GM23338 (cell line): ENCODE measurements at regions not wholly inside any gene's neighbourhood (a gene's known extent, or its start where the extent isn't known, plus 50 kb on each side); places are given as distances from the start of the nearest gene placed in this dataset.

ENCODE experiments used
- ATAC-seq: fragments of 200-7000 bp; cut with Tn5 transposase; 3 replicates; pipeline ENCODE4 v1.9.1; 2020
- DNase-seq: peaks from one replicate; pipeline ENCODE4 v3.0.0-alpha.2; 2015; ENCODE audit warnings: low spot score
- H2AFZ ChIP-seq: fragments of 200-600 bp; sonication (generic); 2 replicates; pipeline ENCODE4 v1.8.0; 2016; ENCODE audit warnings: antibody characterized with exemption, mild to moderate bottlenecking, moderate library complexity
- H3F3A ChIP-seq: fragments of 200-600 bp; sonication (generic); replicated peaks from 2 replicates; pipeline ENCODE4 v1.8.0; 2017; ENCODE audit warnings: antibody characterized with exemption, mixed run types, low read depth
- H3K27ac ChIP-seq: fragments of 200-600 bp; sonication (generic); 2 replicates; pipeline ENCODE4 v1.6.1; 2016; ENCODE audit warnings: low read depth
- H3K27me3 ChIP-seq: fragments of 200-600 bp; sonication (generic); 2 replicates; pipeline ENCODE4 v1.8.0; 2016; ENCODE audit warnings: mild to moderate bottlenecking, mixed run types, moderate library complexity; ENCODE audit not compliant: insufficient read depth
- H3K36me3 ChIP-seq: fragments of 200-600 bp; sonication (generic); 2 replicates; pipeline ENCODE4 v1.8.0; 2016; ENCODE audit warnings: mild to moderate bottlenecking; ENCODE audit not compliant: insufficient read depth
- H3K4me1 ChIP-seq: fragments of 200-600 bp; sonication (generic); 2 replicates; pipeline ENCODE4 v1.8.0; 2016; ENCODE audit warnings: mild to moderate bottlenecking, moderate library complexity; ENCODE audit not compliant: insufficient read depth
- H3K4me2 ChIP-seq: fragments of 200-600 bp; sonication (generic); 2 replicates; pipeline ENCODE4 v1.7.1; 2017; ENCODE audit warnings: mixed run types
- H3K4me3 ChIP-seq: fragments of 200-600 bp; sonication (generic); 2 replicates; pipeline ENCODE4 v1.6.1; 2016; ENCODE audit warnings: mixed run types
- H3K79me2 ChIP-seq: fragments of 200-600 bp; sonication (generic); replicated peaks from 2 replicates; pipeline ENCODE4 v1.8.0; 2017; ENCODE audit warnings: mild to moderate bottlenecking; ENCODE audit not compliant: insufficient read depth
- H3K9me2 ChIP-seq: fragments of 200-600 bp; sonication (generic); 2 replicates; pipeline ENCODE4 v1.8.0; 2017; ENCODE audit not compliant: insufficient read depth
- H4K20me1 ChIP-seq: fragments of 200-600 bp; sonication (generic); replicated peaks from 2 replicates; pipeline ENCODE4 v1.8.0; 2017; ENCODE audit warnings: mild to moderate bottlenecking; ENCODE audit not compliant: insufficient read depth
- H3K27ac Mint-ChIP-seq: 2 replicates; pipeline ENCODE4 v1.8.0; 2020; ENCODE audit warnings: inconsistent platforms, mild to moderate bottlenecking, moderate library complexity, mixed read lengths
- H3K27me3 Mint-ChIP-seq: 3 replicates; pipeline ENCODE4 v1.8.0; 2022; ENCODE audit warnings: low read depth, mild to moderate bottlenecking, moderate library complexity, mixed read lengths, inconsistent platforms; ENCODE audit not compliant: insufficient read depth, poor library complexity
- H3K36me3 Mint-ChIP-seq: 3 replicates; pipeline ENCODE4 v1.8.0; 2021; ENCODE audit warnings: low read depth, mild to moderate bottlenecking, inconsistent platforms, moderate library complexity, mixed read lengths
- H3K4me1 Mint-ChIP-seq: 3 replicates; pipeline ENCODE4 v1.8.0; 2020; ENCODE audit warnings: mild to moderate bottlenecking, inconsistent platforms, mixed read lengths
- H3K4me3 Mint-ChIP-seq: 3 replicates; pipeline ENCODE4 v1.8.0; 2021; ENCODE audit warnings: moderate library complexity, mild to moderate bottlenecking, inconsistent platforms, mixed read lengths
- H3K9me3 Mint-ChIP-seq: 3 replicates; pipeline ENCODE4 v1.8.0; 2020; ENCODE audit warnings: moderate library complexity, mild to moderate bottlenecking, inconsistent platforms, mixed read lengths
- CREB1 ChIP-seq: fragments of 250-450 bp; sonication (Bioruptor Pico); IDR thresholded peaks from 2 replicates; pipeline ENCODE4 v1.5.0; 2020; ENCODE audit warnings: low read depth, mild to moderate bottlenecking, moderate library complexity
- CTCF ChIP-seq, 2 experiments: fragments of 200-600 bp in 1 of 2; sonication (generic) in 1 of 2; conservative IDR thresholded peaks; 2 replicates each; pipeline versions ENCODE4 v1.5.1 to v1.6.1; 2016 to 2017; ENCODE audit warnings: antibody characterized with exemption in 2 of 2, low read depth in 2 of 2, mild to moderate bottlenecking in 2 of 2, moderate library complexity in 1 of 2
- JUNB ChIP-seq: IDR thresholded peaks from one replicate; pipeline ENCODE4 v1.6.1; 2016; ENCODE audit warnings: antibody characterized with exemption; ENCODE audit not compliant: unreplicated experiment
- NANOG ChIP-seq: IDR thresholded peaks from 2 replicates; pipeline ENCODE4 v1.6.1; 2016; ENCODE audit warnings: antibody characterized with exemption, borderline replicate concordance
- REST ChIP-seq: IDR thresholded peaks from one replicate; pipeline ENCODE4 v1.6.1; 2018; ENCODE audit warnings: antibody characterized with exemption; ENCODE audit not compliant: unreplicated experiment
- ZNF331 ChIP-seq: fragments of 250-450 bp; sonication (Bioruptor Pico); IDR thresholded peaks from 2 replicates; pipeline ENCODE4 v1.5.0; 2020; ENCODE audit warnings: low read depth, mild to moderate bottlenecking, moderate library complexity
- TF ChIP-seq, protein P1 (sequence below): fragments of 250-450 bp; sonication (Bioruptor Pico); IDR thresholded peaks from 2 replicates; pipeline ENCODE4 v1.5.0; 2020; ENCODE audit warnings: mild to moderate bottlenecking, moderate library complexity
- TF ChIP-seq, protein P2 (sequence below): IDR thresholded peaks from 2 replicates; pipeline ENCODE4 v1.6.1; 2016; ENCODE audit warnings: antibody characterized with exemption

GRCh38 chr9:27991221-27991620 is 417.9 kb upstream of the C9orf72 start (continued):
- TF ChIP-seq, protein P1, sequence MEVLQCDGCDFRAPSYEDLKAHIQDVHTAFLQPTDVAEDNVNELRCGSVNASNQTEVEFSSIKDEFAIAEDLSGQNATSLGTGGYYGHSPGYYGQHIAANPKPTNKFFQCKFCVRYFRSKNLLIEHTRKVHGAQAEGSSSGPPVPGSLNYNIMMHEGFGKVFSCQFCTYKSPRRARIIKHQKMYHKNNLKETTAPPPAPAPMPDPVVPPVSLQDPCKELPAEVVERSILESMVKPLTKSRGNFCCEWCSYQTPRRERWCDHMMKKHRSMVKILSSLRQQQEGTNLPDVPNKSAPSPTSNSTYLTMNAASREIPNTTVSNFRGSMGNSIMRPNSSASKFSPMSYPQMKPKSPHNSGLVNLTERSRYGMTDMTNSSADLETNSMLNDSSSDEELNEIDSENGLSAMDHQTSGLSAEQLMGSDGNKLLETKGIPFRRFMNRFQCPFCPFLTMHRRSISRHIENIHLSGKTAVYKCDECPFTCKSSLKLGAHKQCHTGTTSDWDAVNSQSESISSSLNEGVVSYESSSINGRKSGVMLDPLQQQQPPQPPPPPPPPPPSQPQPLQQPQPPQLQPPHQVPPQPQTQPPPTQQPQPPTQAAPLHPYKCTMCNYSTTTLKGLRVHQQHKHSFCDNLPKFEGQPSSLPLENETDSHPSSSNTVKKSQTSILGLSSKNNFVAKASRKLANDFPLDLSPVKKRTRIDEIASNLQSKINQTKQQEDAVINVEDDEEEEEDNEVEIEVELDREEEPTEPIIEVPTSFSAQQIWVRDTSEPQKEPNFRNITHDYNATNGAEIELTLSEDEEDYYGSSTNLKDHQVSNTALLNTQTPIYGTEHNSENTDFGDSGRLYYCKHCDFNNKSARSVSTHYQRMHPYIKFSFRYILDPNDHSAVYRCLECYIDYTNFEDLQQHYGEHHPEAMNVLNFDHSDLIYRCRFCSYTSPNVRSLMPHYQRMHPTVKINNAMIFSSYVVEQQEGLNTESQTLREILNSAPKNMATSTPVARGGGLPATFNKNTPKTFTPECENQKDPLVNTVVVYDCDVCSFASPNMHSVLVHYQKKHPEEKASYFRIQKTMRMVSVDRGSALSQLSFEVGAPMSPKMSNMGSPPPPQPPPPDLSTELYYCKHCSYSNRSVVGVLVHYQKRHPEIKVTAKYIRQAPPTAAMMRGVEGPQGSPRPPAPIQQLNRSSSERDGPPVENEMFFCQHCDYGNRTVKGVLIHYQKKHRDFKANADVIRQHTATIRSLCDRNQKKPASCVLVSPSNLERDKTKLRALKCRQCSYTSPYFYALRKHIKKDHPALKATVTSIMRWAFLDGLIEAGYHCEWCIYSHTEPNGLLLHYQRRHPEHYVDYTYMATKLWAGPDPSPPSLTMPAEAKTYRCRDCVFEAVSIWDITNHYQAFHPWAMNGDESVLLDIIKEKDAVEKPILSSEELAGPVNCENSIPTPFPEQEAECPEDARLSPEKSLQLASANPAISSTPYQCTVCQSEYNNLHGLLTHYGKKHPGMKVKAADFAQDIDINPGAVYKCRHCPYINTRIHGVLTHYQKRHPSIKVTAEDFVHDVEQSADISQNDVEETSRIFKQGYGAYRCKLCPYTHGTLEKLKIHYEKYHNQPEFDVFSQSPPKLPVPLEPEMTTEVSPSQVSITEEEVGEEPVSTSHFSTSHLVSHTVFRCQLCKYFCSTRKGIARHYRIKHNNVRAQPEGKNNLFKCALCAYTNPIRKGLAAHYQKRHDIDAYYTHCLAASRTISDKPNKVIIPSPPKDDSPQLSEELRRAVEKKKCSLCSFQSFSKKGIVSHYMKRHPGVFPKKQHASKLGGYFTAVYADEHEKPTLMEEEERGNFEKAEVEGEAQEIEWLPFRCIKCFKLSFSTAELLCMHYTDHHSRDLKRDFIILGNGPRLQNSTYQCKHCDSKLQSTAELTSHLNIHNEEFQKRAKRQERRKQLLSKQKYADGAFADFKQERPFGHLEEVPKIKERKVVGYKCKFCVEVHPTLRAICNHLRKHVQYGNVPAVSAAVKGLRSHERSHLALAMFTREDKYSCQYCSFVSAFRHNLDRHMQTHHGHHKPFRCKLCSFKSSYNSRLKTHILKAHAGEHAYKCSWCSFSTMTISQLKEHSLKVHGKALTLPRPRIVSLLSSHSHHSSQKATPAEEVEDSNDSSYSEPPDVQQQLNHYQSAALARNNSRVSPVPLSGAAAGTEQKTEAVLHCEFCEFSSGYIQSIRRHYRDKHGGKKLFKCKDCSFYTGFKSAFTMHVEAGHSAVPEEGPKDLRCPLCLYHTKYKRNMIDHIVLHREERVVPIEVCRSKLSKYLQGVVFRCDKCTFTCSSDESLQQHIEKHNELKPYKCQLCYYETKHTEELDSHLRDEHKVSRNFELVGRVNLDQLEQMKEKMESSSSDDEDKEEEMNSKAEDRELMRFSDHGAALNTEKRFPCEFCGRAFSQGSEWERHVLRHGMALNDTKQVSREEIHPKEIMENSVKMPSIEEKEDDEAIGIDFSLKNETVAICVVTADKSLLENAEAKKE (CRISPR knock-in tag): no peak
- no peak for TF ChIP-seq JUNB

GRCh38 chr9:28001096-28001495 is 427.8 kb upstream of the C9orf72 start:
- ATAC-seq: peak; percentile 55
- H3K36me3 Mint-ChIP-seq: no peaks in the 10 kb centered on the region
- H3K36me3 ChIP-seq: no peaks in the 10 kb centered on the region
- TF ChIP-seq ZNF331: no peak
- TF ChIP-seq CREB1 (CRISPR knock-in tag): no peak
- TF ChIP-seq, protein P2, sequence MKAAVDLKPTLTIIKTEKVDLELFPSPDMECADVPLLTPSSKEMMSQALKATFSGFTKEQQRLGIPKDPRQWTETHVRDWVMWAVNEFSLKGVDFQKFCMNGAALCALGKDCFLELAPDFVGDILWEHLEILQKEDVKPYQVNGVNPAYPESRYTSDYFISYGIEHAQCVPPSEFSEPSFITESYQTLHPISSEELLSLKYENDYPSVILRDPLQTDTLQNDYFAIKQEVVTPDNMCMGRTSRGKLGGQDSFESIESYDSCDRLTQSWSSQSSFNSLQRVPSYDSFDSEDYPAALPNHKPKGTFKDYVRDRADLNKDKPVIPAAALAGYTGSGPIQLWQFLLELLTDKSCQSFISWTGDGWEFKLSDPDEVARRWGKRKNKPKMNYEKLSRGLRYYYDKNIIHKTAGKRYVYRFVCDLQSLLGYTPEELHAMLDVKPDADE: no peak
- TF ChIP-seq NANOG: no peak
- TF ChIP-seq CTCF (conservative IDR thresholded peaks at IDR 0.05; ENCODE audit: low read depth in 2 of 2): no peak
- no peak for TF ChIP-seq REST

More at GRCh38 chr9:28001096-28001495, 427.8 kb upstream of the C9orf72 start:
- H3K4me3 ChIP-seq: no peak overlapping the region
- no peaks in the 10 kb centered on the region for H4K20me1 ChIP-seq
- H3K4me1 ChIP-seq: no peaks in the 10 kb centered on the region; the same call in 1 of the 2 replicates
- Mint-ChIP-seq H3K4me1 (peaks cover 2% of the 10 kb centered on the region; the same call in 2 of the 3 replicates), H3K9me3 (no peaks in the 10 kb centered on the region), H3K4me3 (no peak overlapping the region), H3K27me3 (no peaks in the 10 kb centered on the region), H3K27ac (no peak overlapping the region)
- no peak overlapping the region for H3K4me2 ChIP-seq
- no peaks in the 10 kb centered on the region for H3K27me3 ChIP-seq
- H2AFZ ChIP-seq: no peak overlapping the region
- H3F3A ChIP-seq: no peaks in the 10 kb centered on the region
- no peaks in the 10 kb centered on the region; the same call in 1 of the 2 replicates for H3K9me2 ChIP-seq
- no peaks in the 10 kb centered on the region for H3K79me2 ChIP-seq
- DNase-seq: peak; percentile 27
- H3K27ac ChIP-seq: no peak overlapping the region
